ENCODE measurements at regions not wholly inside any gene's neighbourhood (a gene's known extent, or its start where the extent isn't known, plus 50 kb on each side); places are given as distances from the start of the nearest gene placed in this dataset.

GRCh38 chr6:78552435-78552834, 314.9 kb upstream of the IRAK1BP1 start:
- Histone ChIP-seq H3K27me3 (ENCODE audit: insufficient read depth) (no peaks in the 10 kb centered on the region), H3K36me3 (replicated peaks in 1 of 2; ENCODE audit: control insufficient read depth in 1 of 2, insufficient read depth in 2 of 2, low read length in 1 of 2) (peaks cover 0 to 5% of the 10 kb centered on the region in 2 experiments), H3K4me1 (ENCODE audit: control insufficient read depth in 1 of 2, insufficient read depth in 2 of 2, low read depth in 1 of 2, low read length in 1 of 2) (no peaks in the 10 kb centered on the region), H4K20me1 (ENCODE audit: insufficient read depth) (no peaks in the 10 kb centered on the region), H3F3A (replicated peaks; ENCODE audit: insufficient read depth) (no peaks in the 10 kb centered on the region), H3K27ac (ENCODE audit: low read depth in 2 of 2, low read length in 1 of 2) (no peak overlapping the region), H3K79me2 (ENCODE audit: insufficient read depth) (no peaks in the 10 kb centered on the region), H2AFZ (ENCODE audit: low read depth) (no peak overlapping the region), H3K9me3 (peaks cover 4% of the 10 kb centered on the region; the same call in 1 of the 2 replicates), H3K9ac (no peak overlapping the region), H3K4me3 (ENCODE audit: low read depth in 2 of 2, low read length in 1 of 2) (no peak overlapping the region), H3K4me2 (no peak overlapping the region), H3K9me2 (no peaks in the 10 kb centered on the region)
- 47% methylated on average over 3 of the region's 3 CpGs for WGBS (ENCODE audit: low lambda C conversion rate)
- TF ChIP-seq EP300 (IDR thresholded peaks at IDR 0.05; ENCODE audit: borderline replicate concordance in 1 of 2, low read depth in 1 of 2, low read length in 1 of 2): no peak
- no peak for TF ChIP-seq GABPA (IDR thresholded peaks at IDR 0.05; ENCODE audit: low read depth)
- no peak for TF ChIP-seq NFIC (IDR thresholded peaks at IDR 0.05; ENCODE audit: borderline replicate concordance)
- no peak for TF ChIP-seq FOSL2 (IDR thresholded peaks at IDR 0.05; ENCODE audit: borderline replicate concordance, low read depth)
- no peak for TF ChIP-seq RCOR1 (IDR thresholded peaks at IDR 0.05; ENCODE audit: low read length)
- TF ChIP-seq JUND (IDR thresholded peaks at IDR 0.05): no peak
- no peak for TF ChIP-seq MEF2A (IDR thresholded peaks at IDR 0.05; ENCODE audit: borderline replicate concordance, low read depth)
- no peak for TF ChIP-seq CHD2 (IDR thresholded peaks at IDR 0.05; ENCODE audit: low read length, partially characterized antibody)
- TF ChIP-seq POLR2AphosphoS5 (IDR thresholded peaks at IDR 0.05; ENCODE audit: low read depth, low read length): no peak
- TF ChIP-seq CTCF (IDR thresholded peaks at IDR 0.05): no peak
- TF ChIP-seq GATA2 (CRISPR knock-in tag; IDR thresholded peaks at IDR 0.05): no peak
- no peak for TF ChIP-seq TEAD4 (IDR thresholded peaks at IDR 0.05; ENCODE audit: borderline replicate concordance, insufficient read depth)
- TF ChIP-seq MAX (IDR thresholded peaks at IDR 0.05; ENCODE audit: low read depth): no peak
- TF ChIP-seq EZH2phosphoT487 (IDR thresholded peaks at IDR 0.05; ENCODE audit: borderline replicate concordance, low read depth): no peak
- DNase-seq: no peak
- CTCF ChIA-PET: interaction anchor here (0.6 kb wide), 1 partner anchor 377 kb away, joined by 3 read pairs; no protein-coding TSS in a partner anchor
- POLR2A ChIA-PET: no interaction called here

GRCh38 chr6:78554341-78554740, 313.0 kb upstream of the IRAK1BP1 start:
- DNase-seq: no peak
- Histone ChIP-seq H3K4me1 (ENCODE audit: control insufficient read depth in 1 of 2, insufficient read depth in 2 of 2, low read depth in 1 of 2, low read length in 1 of 2) (no peaks in the 10 kb centered on the region), H3K4me2 (no peak overlapping the region), H3K27me3 (ENCODE audit: insufficient read depth) (no peaks in the 10 kb centered on the region), H3K79me2 (ENCODE audit: insufficient read depth) (no peaks in the 10 kb centered on the region), H3K9me3 (peaks cover 4% of the 10 kb centered on the region; the same call in 1 of the 2 replicates), H3K4me3 (ENCODE audit: low read depth in 2 of 2, low read length in 1 of 2) (no peak overlapping the region), H4K20me1 (ENCODE audit: insufficient read depth) (no peaks in the 10 kb centered on the region), H3K36me3 (replicated peaks in 1 of 2; ENCODE audit: control insufficient read depth in 1 of 2, insufficient read depth in 2 of 2, low read length in 1 of 2) (peaks cover 0 to 5% of the 10 kb centered on the region in 2 experiments), H3K9ac (no peak overlapping the region), H3K27ac (ENCODE audit: low read depth in 2 of 2, low read length in 1 of 2) (no peak overlapping the region), H3F3A (replicated peaks; ENCODE audit: insufficient read depth) (no peaks in the 10 kb centered on the region), H2AFZ (ENCODE audit: low read depth) (no peak overlapping the region), H3K9me2 (no peaks in the 10 kb centered on the region)
- WGBS (ENCODE audit: low lambda C conversion rate): 48% methylated on average over 2 of the region's 2 CpGs
- ChIA-PET POLR2A (no interaction called here), CTCF (no interaction called here)
- TF ChIP-seq MXI1 (IDR thresholded peaks at IDR 0.05; ENCODE audit: low read depth, low read length): no peak
- no peak for TF ChIP-seq SMC3 (IDR thresholded peaks at IDR 0.05; ENCODE audit: low read depth, low read length)
